ENCODE measurements at regions not wholly inside any gene's neighbourhood (a gene's known extent, or its start where the extent isn't known, plus 50 kb on each side); places are given as distances from the start of the nearest gene placed in this dataset.
A peak's percentile ranks its signal among the peaks of the same experiment; 100 is the strongest.

- Mint-ChIP-seq H3K9me3 (no peaks in the 10 kb centered on the region), H3K36me3 (ENCODE audit: insufficient read depth in 1 of 3, low read depth in 3 of 3) (no peaks in the 10 kb centered on the region), H3K27me3 (ENCODE audit: low read depth) (no peaks in the 10 kb centered on the region), H3K27ac (peak overlapping the region in 1 of 3 experiments; percentile 94; a peak in 1 of 7 replicates), H3K4me1 (peaks cover 8 to 9% of the 10 kb centered on the region in 2 experiments; a peak in 3 of 4 replicates), H3K4me3 (no peak overlapping the region)
- H3K79me2 ChIP-seq (ENCODE audit: insufficient read depth, low read length) = no peaks in the 10 kb centered on the region
- no peak overlapping the region for H3K9ac ChIP-seq (ENCODE audit: extremely low read depth, insufficient read length, low read length)
- no peaks in the 10 kb centered on the region for H3K27me3 ChIP-seq (ENCODE audit: insufficient read depth, low read length)
- H3K18ac ChIP-seq (ENCODE audit: insufficient read length, low read depth, low read length) = no peak overlapping the region
- no peak overlapping the region for H2BK15ac ChIP-seq (ENCODE audit: low read depth, low read length)
- no peak overlapping the region for H3K14ac ChIP-seq (ENCODE audit: insufficient read depth, low read length)
- no peak overlapping the region for H4K91ac ChIP-seq (ENCODE audit: insufficient read length, low read depth, low read length)
- no peak overlapping the region for H3K4me2 ChIP-seq (ENCODE audit: insufficient read depth, insufficient read length, low read length)
- H2BK5ac ChIP-seq (ENCODE audit: insufficient read length, low read length) = no peak overlapping the region
- no peaks in the 10 kb centered on the region for H4K20me1 ChIP-seq (ENCODE audit: control insufficient read depth, insufficient read depth, insufficient read length)
- no peak overlapping the region for H2BK20ac ChIP-seq (ENCODE audit: low read depth, low read length, poor library complexity, severe bottlenecking)
- no CpG with 5 or more reads among the region's 4 CpGs for WGBS (ENCODE audit: extremely low coverage, insufficient read length, low lambda C conversion rate)
- H3K4ac ChIP-seq (ENCODE audit: low read depth, low read length) = no peak overlapping the region
- H3T11ph ChIP-seq (ENCODE audit: low read length) = no peak overlapping the region
- H3K23ac ChIP-seq (ENCODE audit: insufficient read length, low read depth, low read length) = no peak overlapping the region
- H3K79me1 ChIP-seq (ENCODE audit: insufficient read depth, low read depth, low read length, poor library complexity, severe bottlenecking) = no peaks in the 10 kb centered on the region
- H3K23me2 ChIP-seq (ENCODE audit: insufficient read length, low read depth, low read length, poor library complexity, severe bottlenecking) = no peaks in the 10 kb centered on the region
- DNase-seq = no peak
- H4K5ac ChIP-seq (ENCODE audit: insufficient read length, low read depth, low read length) = no peak overlapping the region
- H4K8ac ChIP-seq (replicated peaks; ENCODE audit: insufficient read length, low read depth, low read length) = no peak overlapping the region
- no peak overlapping the region for H3K27ac ChIP-seq (ENCODE audit: insufficient read length, low read depth, low read length)
- no peak for TF ChIP-seq CTCF (conservative IDR thresholded peaks at IDR 0.05)
- H2AFZ ChIP-seq (ENCODE audit: low read length) = no peak overlapping the region
- H3K4me1 ChIP-seq (ENCODE audit: insufficient read depth, low read length) = no peaks in the 10 kb centered on the region
- H2BK12ac ChIP-seq (ENCODE audit: insufficient read length, low read depth, low read length) = no peak overlapping the region
- H2AK5ac ChIP-seq (ENCODE audit: insufficient read length, low read length) = no peak overlapping the region
- H3K56ac ChIP-seq (ENCODE audit: insufficient read length, low read depth, low read length) = no peak overlapping the region
- H2BK120ac ChIP-seq (ENCODE audit: low read depth, low read length, poor library complexity, severe bottlenecking) = no peak overlapping the region
- no peaks in the 10 kb centered on the region for H3K9me3 ChIP-seq (ENCODE audit: control insufficient read depth, low read depth, low read length)
Observed at GRCh38 chr3:187845826-187846225, 100.6 kb upstream of the BCL6 start.

Data from H9 (cell line).